DND-41 (cell line): ENCODE measurements at regions not wholly inside any gene's neighbourhood (a gene's known extent, or its start where the extent isn't known, plus 50 kb on each side); places are given as distances from the start of the nearest gene placed in this dataset.

Experiments used
- CTCF ChIP-seq: IDR thresholded peaks from 2 replicates; pipeline ENCODE4 v1.5.1; 2012; ENCODE audit warnings: borderline replicate concordance, low read length, moderate library complexity, mild to moderate bottlenecking; ENCODE audit not compliant: poor library complexity, severe bottlenecking; ENCODE audit errors: extremely low read depth
- EZH2 ChIP-seq: IDR thresholded peaks from 3 replicates; pipeline ENCODE4 v1.6.1; 2012; ENCODE audit warnings: borderline replicate concordance, low read depth, mild to moderate bottlenecking, moderate library complexity, low read length, inconsistent platforms; ENCODE audit not compliant: severe bottlenecking

GRCh38 chr15:91593067-91593466 is 260.4 kb upstream of the SLCO3A1 start:
- TF ChIP-seq CTCF, result no peak
- TF ChIP-seq EZH2, result no peak
